Stimulated activated CD4-positive, alpha-beta T cell treated with anti-CD3 and anti-CD28 coated beads, Interleukin-4, amount 100 ng/mL, for 24 hours (primary cell): ENCODE measurements at regions not wholly inside any gene's neighbourhood (a gene's known extent, or its start where the extent isn't known, plus 50 kb on each side); places are given as distances from the start of the nearest gene placed in this dataset.
"Not testable (repeated sequence)": the region's sequence is repeated elsewhere in the genome, so short reads cannot be mapped to it uniquely, and the experiment has no call there.

Experiments
- DNase-seq: peaks from one replicate; pipeline ENCODE4 v3.0.0-alpha.2; 2020

DNA sequence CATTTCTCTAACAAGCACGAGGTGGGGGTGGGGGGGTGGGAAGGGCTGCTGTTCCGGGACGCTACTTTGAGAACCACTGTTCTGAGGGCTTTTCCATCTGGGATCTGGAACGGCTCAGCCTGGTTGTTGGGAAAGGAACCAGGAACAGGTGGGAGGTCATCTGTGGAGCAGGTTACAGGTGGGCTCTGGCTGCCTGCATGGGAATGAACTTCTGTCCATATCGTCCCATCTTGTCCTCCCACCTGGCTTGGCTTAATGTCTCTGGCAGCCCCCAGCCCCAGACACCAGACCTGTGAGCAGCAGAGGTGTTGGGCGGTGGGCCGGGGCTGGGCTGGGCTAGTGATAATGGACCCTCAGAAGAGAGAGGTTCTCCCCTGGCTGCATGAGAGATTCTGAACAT, 69.4 kb upstream of the TARDBP start:
- no peak for DNase-seq

DNA sequence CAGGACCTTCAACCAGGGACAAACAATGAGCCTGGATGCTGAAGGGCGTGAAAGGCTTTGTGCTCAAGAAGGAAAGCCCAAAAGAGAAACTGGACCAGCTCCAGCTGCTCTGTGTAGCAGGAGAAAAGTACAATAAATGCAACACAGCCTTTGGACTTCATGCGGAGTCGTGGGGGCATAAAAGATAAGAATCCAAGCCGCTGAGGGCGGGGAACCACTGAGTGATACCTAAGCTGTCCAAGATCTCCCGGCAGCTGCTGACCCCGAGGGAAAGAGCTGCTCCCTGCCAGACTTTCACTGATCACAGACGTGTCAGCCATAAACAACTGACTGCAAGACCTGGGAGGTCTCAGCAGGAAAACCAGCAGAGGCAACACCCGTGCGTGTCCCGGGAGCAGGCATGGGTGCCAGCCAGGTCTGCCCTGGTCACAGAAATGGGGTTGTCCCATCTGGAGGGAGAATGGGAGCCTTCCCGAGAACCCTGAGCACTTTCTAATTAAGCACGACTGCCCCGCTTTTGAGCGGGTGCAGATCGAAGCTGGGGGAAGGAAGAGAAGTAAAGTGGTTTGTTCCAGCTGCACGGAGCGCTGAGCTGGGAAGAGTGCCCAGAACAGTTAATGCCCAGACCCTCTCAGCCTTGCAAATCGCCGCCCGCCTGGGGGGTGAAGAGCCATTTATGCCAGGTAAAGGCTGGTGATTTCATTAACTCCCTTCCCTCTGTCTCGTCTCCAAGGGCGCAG, 68.3 kb upstream of the TARDBP start:
- DNase-seq = no peak

DNA sequence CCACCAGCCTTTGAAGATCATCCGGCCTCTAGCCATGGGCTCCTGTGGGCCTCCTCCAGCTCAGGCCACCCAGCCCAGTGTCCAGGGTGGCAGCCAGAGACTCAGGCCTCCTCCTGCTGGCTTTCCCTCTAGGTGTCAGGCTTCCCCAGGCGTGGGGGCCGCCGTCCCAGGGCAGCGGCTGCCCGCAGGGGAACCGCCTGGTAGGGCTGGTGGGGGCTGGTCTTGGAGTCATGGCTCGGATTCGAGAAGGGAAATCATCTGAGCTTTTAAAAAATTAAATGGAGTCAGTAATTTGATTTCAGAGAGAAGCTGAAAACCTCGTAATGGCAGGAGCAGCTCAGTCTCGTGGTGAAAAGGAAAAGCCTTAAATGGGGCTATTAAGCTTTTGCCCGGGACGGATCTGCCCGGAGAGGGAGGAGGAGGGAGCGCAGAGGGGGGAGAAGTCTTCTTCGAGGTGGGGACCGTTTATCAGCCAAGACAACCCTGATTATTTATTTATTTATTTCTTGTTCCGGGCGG, 66.4 kb upstream of the TARDBP start:
- DNase-seq = no peak

DNA sequence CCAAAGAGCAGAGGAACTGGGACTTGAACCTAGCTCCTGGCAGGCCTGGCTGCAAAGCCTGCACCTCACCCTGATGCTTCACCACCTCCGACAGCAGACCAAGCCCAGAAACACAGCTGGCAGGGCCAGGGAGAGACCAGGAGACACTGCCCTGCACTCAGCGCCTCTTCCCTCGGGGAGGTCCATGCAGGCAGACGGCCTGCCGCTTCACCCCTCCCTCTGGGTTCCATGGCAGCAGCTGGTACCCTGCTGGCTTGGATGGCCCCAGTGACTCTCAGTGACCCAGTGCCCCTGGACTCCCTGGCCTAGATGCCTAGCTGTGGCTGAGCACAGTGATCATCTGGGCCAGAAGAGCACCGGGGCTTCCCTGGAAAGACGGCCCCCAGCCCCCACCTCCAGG, 65.3 kb upstream of the TARDBP start:
- DNase-seq = no peak

DNA sequence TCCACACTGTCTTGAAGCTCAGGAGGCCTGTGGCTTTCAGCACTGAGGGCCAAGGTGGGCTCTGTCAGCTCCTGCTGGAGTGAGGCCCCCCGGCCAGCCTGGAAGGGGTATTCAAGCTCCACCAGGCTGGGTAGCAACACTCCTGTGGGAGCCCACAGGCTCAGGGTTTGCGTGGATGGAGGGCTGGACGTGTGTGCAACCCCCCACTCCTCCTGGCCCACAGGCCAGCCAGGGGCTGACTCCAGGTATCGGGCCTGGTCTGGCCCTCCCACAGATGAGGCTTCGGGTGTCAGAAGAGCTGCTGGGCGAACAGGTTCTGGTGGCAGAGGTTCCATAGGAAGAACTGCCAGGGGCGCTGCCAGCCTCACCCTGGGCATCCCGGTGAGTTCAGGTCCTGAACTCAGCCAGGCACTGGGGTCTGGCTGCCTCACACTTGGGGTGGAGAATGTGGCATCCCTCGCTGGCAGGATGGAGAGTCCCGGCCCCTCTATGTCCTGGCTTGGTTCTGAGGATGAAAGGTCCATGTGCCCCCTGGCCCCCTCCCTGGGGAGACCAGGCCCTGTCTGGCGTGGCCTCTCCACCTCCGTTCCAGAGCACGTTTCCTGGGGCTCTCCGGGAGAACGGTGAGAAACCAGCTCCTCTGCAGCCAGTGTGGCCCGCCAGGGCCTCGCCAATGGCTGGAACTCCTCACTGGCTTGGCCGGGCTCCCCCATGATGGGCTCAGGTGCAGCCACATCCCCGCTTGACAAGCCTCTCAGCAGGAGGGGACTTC, 64.6 kb upstream of the TARDBP start:
- no peak for DNase-seq

DNA sequence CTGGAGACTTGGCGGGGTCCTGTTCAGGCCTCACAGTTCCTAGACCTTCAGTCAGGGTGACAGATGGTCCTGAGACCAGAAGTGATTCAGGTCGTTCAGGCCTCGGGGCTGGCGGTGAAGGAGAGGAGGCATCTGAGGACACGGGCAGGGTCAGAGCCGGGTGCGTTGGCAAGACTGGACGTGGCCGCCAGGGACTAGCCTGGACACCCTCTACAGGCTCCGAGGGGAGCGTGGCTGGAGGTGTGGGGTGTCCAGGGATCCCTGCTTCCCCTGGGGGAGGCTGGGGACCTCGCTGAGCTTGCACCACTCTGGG, 64.0 kb upstream of the TARDBP start:
- DNase-seq = no peak

DNA sequence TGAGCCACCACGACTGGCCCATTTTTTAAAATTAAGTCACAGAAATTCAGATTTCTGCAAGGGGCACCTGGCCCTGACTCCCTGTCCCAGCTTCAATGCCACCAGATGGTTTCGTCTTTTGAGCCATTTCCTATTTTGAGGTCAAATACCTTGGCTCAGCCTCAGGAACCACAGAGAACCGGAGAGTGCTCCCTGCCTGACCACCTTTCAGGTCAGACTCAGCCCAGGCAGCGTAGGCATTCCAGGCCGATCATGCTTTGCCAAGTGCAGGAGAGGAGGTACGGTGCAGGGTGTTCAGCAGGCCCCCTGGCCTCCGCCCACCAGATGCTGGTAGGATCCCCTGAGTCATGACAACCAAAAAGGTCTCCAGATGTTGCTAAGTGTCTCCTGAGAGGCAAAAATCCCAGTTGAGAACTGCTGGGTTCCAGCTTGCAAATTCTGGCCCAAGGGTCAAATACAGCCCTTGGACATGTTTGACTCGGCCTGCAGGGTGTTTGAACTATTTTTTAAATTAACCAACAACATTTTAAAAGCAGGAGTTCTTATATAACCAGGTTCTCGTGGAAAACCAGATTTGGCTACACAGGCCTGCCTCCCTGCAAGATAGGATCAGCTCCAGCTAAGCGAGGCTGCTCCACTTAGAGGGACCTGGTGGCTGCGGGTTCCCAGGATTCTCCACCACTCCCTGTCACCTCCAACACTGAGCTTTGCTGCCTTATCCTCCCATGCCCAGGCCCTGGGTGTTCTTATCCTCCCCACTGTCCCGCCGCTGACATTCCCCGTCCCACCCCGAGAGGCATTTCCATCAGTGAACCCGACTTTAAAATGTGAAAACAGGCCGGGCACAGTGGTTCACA, 61.9 kb upstream of the TARDBP start:
- DNase-seq = no peak

DNA sequence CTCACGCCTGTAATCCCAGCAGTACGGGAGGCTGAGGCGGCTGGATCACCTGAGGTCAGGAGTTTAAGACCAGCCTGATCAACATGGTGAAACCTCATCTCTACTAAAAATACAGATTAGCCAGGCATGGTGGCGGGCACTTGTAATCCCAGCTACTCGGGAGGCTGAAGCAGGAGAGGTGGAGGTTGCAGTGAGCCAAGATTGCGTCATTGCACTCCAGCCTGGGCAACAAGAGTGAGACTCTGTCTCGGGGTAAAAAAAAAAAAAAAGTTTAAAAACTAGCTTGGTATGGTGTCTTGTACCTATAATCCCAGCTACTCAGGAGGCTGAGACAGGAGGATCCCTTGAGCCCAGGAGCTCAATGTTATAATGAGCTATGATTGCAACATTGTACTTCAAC, 61.2 kb upstream of the TARDBP start:
- DNase-seq = not testable (repeated sequence)

DNA sequence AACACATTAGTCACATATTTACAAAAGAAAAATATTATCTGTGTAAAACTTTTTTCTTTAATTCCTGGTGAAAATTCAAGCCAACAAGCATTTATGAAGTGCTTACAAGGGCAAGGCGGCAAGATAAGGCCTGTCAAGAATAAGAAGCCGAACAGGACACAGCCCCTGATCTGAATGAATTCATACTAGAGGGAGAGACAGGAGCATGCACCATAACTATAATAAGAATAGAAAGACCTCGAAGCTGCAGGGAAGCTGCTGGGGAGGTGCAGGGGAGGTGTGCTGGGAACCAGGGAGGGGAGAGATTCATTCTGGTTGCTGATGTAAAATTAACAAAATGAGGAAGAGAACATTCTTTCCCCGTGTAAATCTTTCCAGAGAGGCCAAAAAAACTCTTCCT, 60.5 kb upstream of the TARDBP start:
- DNase-seq = no peak

DNA sequence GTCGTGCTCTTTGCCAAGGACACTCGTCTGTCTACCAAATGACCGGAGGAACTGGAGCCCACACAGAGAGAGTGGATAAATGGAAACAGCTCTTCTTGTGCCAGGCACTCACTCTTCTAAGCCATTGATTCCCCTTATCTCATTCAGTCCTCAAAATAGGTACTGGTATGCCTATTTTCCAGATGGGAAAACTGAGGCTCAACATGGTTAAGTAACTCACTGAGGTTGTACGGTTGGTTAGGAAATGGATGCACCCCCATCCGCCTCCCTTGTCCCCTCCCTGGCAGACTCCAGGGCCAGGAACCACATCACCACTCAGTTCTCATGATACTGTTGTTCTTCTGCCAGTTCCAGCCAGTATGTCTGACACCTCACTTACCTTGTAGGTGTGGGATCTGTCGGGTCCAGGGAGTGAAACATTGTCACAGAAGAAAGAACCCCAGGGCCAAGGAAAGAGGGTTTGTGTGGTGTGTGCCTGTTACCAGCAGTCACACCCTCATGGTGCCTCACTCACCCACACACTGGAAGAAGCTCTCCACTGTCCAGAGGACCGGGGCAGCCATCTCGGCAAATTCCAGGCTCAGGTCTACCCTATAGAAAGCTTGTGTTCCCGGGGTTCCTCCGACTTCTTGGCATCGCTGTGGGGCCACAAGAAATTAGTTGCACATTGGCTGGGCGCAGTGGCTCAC, 58.8 kb upstream of the TARDBP start:
- DNase-seq = no peak

DNA sequence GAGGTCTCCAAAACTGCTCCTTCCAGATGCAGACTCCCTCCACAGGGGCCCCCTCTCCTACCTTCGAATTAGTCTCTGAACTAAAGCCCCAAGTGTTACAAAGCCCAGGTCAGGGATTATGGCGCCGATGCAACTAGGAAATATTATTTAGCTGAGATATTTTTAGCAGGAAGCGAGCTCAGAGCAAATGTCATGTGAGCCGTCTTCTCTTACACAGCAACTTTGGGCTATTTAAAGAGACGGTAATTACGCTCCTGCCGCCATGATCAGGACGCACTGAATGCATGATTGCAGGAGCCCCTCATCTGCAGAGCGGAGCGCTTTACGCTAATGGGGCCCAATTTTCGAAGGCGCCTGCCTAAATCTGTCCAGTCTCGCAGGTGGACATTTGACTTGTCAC, 55.3 kb upstream of the TARDBP start:
- DNase-seq = no peak

DNA sequence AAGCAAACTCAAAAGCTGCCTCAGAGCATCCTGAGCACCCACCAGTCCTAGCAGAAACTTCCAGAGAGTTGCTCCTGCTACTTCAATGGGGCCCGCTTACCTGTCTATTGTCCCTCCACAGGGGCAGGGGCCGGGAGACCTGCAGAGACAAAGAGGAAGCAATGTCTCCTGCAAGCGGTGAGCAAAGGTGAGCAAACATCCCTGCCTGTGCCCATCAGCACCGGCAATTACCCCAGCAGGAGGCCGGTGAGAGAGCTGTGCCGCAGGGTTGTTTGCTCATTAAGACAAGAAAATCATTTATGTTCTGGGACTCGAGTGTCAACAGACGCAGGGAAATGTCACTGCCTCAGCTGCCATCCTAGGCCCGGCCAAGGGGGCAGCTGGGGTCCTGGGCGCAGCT, 53.8 kb upstream of the TARDBP start:
- no peak for DNase-seq

DNA sequence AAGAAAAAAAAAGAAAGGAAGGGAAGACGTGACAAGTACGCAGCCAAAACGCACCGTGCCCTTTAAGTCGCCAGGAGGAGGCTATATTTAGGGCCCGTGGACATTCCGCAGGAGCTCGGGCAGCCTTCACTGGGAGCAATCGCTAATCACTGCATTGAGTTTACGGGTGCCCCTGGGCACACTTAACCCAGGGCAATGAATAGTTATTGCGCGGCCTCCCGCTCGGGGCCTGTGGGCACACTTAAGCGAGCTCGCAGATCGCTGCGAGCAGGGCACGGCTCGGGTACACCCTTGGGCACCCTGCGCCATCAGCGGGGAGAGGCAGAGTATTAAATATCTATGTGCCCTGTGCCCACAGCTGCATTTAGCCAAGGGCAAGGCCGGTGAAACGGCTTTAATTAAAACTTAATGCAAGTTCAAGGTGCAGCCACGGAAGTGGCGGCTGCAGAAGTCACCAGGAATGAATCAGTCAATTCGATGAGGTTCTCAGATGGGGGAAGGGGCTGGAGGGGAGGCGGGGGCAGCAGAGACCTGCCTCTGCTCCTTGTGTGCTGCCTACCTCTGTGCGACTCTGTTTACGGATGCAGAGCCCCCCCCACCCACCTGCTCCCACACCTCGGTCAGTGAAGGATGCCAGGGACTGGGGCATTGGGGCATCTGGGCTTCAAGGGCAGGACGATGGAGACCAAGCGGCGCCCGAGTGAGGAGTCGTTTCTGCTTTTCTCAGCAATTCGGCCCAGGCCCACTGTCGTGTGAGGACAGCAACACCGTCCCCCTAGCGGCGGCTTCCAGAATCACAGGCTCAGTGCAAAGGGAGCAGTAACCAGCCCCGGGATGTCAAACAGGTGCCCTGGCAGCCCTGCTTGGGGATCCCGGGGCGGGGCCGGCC, 51.8 kb upstream of the TARDBP start:
- DNase-seq = peak; percentile 85

DNA sequence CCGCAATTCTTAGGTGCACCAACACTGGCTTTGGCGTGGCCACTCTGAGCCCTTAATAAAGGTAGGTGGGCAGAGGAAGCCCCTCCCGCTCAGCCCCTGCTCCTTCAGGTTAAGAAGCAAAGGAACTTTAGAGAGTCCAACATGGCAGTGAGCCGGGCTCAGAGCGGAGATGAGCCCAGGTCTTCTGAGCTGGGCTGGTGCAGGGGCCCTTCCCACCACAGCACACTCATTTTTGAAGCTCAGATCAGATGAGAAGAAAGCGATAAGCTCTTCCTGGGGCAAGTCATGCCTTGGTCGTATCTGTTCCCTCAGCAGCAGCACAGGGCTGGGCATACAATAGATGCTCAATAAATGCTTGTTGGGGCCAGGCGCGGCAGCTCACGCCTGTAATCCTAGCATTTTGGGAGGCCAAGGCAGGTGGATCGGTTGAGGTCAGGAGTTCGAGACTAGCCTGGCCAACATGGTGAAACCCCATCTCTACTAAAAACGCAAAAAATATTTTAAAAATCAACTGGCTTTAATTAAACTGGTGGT, 51.1 kb upstream of the TARDBP start:
- DNase-seq = no peak

DNA sequence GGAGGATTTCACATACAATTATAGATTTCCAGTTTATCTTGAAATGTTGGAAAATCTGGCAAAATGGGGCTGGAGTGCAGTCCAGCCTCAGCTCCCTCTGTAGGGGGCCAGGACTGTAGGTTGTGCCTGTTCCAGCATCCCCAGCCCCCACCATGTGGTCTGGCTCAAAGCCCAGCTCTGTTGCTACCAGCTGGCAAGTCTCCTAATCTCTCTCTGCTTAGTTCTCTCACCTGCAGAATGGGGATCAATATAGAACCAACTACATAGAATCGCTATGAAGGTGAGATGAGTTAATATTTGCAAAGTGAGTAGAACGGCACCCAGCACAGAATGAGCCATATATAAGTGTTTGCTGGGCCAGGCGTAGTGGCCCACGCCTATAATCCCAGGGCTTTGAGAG, 50.0 kb upstream of the TARDBP start:
- DNase-seq = no peak
